Activated T-cell treated with anti-CD3 and anti-CD28 coated beads for 1 hour (primary cell): ENCODE measurements at regions not wholly inside any gene's neighbourhood (a gene's known extent, or its start where the extent isn't known, plus 50 kb on each side); places are given as distances from the start of the nearest gene placed in this dataset.

Experiments used
- DNase-seq: peaks from one replicate; pipeline ENCODE4 v3.0.0-alpha.2; 2020; ENCODE audit warnings: low read depth

GRCh38 chr6:163694072-163694471, 279.6 kb downstream of the QKI start:
- no peak for DNase-seq

DNA sequence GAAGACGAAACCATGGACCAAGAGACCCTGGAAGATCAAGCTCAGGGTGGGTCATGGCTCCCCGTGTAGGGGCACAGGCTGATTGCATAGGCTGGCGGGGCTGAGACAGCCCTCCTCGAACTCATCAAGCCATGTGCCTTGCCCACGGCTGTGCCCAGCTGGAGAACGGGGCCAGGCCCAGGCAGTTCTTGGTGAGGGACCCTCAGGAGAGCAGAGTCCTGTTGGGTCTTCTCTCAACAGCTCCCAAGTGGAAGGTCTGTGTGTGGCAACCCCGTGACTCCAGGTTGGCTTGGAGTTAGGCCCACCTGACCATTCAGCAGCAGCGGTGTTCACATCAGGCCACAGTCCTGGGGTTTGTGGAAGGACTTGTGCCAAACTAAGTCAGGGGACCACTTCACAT, 276.5 kb downstream of the QKI start:
- DNase-seq = no peak

- no peak for DNase-seq
These were observed 274.3 kb downstream of the QKI start for GRCh38 chr6:163688739-163689362.

- DNase-seq = no peak
These were observed 272.6 kb downstream of the QKI start for GRCh38 chr6:163687075-163687474.

GRCh38 chr6:163686301-163686700, 271.8 kb downstream of the QKI start:
- no peak for DNase-seq

DNA sequence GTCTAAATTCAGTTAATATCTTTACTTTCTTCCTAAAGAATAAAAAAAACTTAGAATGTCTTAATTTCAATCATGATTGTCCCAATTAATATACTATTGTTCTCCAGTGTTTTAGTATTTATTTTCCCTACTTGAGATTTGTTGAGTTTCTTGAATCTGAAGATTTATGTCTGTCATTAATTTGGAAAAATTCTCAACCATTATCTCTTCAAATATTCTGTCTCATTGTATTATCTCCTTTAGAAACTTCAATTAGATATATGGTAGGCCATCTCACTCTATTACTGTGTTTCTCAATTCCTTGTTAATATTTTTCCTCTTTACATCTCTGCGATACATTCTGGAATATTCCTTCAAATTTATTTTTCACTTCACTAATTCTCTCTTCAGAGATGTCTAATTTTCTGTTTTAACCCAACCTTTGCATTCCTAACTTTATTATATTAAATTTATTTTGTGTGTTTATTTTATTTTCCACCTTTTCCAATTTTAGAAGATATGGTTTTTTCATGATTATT, 268.6 kb downstream of the QKI start:
- no peak for DNase-seq

DNA sequence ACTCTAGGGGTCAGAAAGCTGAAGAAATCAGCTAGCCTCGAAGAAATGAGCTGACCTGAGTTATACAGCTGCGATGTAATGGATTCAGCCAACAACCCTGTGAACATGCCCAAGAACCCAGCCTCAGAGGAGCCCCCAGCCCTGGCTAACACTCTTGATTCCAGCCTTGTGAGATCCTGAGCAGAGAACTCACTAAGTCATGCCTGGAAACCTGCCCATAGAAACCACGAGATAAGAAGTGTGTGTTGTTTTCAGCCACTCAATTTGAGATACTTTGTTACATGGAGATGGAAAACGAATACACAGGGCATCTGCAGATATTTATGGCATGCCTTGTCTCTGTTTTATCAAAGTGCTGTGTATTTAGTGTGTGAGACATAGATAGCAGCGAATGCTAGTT, 265.2 kb downstream of the QKI start:
- DNase-seq = no peak

DNA sequence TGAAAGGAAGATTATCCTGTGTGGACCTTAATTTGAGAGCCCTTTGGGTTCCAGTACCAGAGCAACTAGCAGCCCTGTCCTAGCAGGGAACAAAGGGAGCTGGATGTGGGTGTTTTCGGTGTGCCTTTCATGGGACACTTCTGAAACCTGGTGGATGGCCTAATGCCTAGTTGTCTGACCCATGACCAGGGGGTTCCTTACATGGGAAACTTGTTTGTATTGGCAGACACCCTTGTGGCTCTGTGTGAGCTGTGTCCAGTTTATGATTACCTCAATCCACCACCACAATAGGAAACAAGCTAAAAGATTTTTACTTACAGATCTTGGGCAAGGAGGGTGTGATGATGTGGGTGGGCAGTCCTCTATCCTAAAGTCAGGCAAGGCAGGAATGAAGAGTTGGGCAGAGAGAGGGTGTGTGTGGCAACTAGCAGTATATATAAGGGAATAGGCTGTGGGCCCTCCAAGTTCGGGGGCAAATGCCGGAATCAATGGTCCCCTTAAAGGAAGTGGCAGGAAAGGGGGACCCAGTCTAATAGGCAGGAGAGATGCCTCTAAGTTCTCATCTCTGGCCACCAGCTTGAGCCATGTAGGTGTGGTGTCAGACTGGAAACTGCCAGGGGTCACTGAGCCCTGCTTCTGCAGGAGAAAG, 264.6 kb downstream of the QKI start:
- no peak for DNase-seq

GRCh38 chr6:163675611-163676010, 261.1 kb downstream of the QKI start:
- no peak for DNase-seq

DNA sequence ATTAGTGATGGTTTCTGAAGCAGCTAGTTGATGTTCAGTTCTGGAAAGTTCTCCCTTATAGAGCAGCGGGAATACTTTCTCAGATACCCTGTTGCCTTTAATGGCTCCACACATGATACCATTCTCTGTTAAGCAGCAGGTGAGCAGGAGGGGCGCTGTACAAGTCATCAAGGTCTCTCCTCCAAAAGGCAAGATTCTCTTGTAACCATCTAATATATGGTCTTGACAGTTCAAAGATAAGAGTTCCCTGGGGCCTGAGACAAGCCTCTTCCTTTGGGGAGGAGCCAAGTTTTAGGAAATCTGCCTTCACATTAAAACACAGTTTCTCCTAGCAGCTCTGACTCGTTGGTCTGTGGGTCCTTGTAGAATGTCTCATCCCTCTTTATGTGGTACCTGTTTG, 258.2 kb downstream of the QKI start:
- DNase-seq = no peak

- no peak for DNase-seq
These were observed 257.3 kb downstream of the QKI start for GRCh38 chr6:163671791-163672190.

GRCh38 chr6:163671355-163671754, 256.8 kb downstream of the QKI start:
- DNase-seq = no peak

GRCh38 chr6:163670336-163670735, 255.8 kb downstream of the QKI start:
- DNase-seq = no peak

DNA sequence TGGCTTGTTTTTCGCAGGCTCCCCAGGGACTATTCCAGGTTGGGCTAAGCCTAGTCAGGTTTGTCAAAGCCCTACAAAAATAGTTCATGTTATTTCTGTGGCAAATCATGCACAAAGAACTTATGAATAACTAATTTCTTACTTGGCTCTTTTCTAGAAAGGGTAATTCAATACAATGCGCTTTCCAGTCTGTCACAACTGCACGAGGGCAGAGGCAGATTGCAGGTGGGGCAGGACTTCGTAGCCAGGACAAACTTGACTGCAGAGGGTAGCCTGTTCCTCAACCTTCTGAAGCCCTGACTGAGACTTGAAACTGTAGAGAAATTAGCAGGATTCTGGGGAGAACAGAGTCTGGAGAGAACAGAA, 253.5 kb downstream of the QKI start:
- no peak for DNase-seq

- DNase-seq = no peak
These were observed 253.0 kb downstream of the QKI start for GRCh38 chr6:163667372-163668060.

DNA sequence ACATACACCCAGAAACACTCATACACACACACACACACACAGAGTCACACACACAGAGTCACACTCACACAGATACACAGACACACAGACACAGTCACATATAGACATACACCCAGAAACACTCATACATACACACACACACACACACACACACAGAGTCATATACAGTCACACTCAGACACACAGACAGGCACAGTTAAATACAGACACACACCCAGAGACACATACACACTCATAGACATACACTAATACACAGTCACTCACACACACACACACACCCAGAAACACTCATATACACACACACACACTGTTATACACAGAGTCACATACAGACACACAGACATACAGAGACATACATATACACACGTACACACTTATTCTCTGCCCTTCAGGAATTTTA, 250.9 kb downstream of the QKI start:
- DNase-seq = no peak

DNA sequence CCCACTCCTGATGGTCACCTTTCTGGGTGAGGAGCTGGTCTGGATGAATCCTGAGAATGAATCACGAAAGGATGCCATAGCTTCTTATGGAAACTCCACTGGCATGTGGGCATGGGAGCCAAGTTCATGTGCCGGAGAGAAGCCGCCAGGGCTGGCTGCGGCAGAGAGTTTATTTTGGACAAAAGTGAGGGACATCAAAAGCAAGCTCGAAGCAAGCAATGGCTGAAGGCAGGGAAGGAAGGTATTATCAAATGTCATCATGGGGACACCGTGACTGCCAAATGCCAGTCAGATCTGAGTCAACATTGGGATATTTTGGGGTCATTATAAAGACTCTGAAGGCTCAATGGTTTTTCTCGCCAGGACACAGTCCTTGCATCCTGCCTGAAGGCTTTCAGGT, 249.1 kb downstream of the QKI start:
- no peak for DNase-seq

- no peak for DNase-seq
These were observed 248.2 kb downstream of the QKI start for GRCh38 chr6:163662604-163663225.

GRCh38 chr6:163661272-163661671, 246.8 kb downstream of the QKI start:
- no peak for DNase-seq

DNA sequence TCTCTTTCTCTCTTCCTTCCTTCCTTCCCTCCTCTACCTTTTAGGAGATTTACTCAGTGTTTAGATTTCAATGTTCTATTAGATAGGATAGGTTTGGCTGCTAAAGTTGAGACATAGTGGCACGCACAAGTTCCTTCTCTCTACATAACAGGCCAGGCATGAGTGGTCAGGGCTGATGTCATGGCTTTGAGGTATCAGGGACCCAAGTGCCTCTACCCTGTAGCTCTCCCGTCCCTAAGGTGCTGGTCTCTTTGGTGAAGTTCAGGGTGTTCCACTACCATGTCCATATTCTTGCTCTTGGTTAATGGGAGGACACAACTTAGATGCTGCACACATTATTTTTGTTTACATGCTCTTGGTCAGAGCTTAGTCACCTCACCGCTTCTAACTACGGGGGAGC, 245.3 kb downstream of the QKI start:
- no peak for DNase-seq

DNA sequence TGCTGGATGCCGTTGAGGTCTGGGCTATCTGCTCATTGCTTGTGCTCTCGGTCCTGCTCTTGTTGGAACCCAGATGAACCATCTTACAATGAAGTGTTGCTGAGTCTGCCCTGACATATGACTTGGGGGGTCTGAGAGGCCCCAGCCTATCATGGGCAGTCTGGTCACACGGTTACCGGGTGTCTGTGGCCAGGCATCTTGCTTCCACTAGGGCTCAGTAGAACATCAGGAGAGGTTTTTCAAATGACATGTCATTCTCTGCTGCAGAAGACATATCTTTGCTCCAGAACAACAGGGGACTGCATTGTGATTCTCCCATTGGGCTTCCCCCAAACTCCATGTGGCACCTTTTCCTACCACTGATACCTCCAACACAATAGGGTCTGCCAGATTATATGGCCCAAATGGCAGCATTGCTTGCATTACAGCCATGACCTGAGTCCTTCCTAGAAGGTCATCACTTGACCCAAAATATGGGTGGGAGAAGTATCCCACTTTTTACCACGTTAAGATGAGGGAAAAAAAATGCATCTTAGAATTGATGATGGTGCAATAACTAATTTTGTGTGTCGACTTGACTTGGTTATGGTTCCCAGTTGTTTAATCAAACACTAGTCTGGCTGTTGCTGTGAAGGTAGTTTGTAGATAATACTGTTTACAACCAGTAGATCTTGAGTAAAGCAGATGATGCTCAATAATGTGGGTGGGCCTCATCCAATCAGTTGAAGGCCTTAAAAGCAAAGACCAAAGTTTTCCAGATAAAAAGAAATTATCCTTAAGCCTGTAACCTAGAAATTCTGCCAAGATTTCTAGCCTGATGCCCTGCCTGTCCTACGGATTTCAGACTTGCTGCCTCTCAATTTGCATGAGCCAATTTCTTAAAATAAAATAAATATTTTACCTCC, 241.0 kb downstream of the QKI start:
- DNase-seq = no peak
